ENCODE measurements at regions not wholly inside any gene's neighbourhood (a gene's known extent, or its start where the extent isn't known, plus 50 kb on each side); places are given as distances from the start of the nearest gene placed in this dataset.
"Not testable (repeated sequence)": the region's sequence is repeated elsewhere in the genome, so short reads cannot be mapped to it uniquely, and the experiment has no call there.

DNA sequence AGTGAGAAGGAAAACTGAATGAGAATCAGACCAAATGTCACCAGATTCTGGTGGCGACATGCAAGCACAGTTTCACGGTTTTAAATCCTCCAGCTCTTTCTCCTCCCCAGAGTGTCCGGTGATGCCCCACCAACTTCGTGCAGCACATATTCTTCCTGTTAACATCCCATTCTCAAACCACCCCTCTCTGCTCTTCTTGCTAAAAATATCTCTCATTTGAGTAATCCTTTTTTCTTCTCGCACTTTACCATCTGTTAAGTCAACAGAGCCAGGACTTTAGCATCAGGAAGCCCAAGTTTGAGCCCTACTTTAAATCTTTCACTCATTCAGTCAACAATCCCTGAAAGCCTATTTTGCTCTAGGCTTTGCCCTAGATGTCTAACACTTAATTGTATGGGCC is 68.2 kb upstream of the VGLL4 start:
- no peak for DNase-seq

- no peak for DNase-seq
These were observed 66.1 kb upstream of the VGLL4 start for GRCh38 chr3:11709782-11710181.

- DNase-seq = not testable (repeated sequence)
These were observed 63.4 kb upstream of the VGLL4 start for GRCh38 chr3:11707084-11707483.

DNA sequence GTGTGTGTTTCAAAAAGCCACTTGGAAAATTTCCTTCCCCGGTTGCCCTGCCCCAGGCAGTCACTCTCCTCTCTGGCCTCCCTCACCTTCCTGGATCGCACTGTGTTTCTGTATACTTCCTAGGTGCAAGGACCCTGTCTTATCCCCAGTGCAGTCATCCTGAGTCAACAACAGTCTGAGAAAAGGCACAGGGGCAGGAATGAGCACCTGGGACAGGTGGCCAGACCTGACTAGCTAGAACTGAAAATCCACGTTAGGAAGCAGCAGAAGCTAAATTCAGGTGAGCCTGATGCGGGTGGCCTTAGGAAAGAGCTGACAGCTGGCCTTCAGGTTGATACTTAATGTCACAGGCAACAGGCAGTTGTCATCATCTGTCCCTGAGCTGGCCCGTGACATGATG is 62.9 kb upstream of the VGLL4 start:
- no peak for DNase-seq

DNA sequence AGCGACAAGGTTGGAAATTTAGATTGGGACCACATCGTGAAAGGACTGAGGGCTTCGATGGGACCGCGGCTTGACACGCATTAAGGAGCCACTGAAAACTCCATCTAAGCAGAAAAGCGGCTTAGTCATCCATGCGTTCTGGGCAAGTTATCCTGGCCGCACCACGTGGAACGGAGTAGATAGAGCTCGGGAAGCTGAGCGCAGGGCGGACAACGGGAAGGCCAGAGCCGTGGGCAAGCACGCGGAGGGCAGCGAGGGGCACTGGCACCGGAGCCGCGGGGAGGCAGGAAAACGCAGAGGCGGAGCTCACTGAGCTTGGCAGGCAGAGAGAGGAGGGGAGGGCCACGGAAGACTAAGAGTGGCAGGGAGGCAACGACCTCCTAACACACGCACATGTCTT is 61.3 kb upstream of the VGLL4 start:
- no peak for DNase-seq

GRCh38 chr3:11703146-11703545 is 59.4 kb upstream of the VGLL4 start:
- no peak for DNase-seq

DNA sequence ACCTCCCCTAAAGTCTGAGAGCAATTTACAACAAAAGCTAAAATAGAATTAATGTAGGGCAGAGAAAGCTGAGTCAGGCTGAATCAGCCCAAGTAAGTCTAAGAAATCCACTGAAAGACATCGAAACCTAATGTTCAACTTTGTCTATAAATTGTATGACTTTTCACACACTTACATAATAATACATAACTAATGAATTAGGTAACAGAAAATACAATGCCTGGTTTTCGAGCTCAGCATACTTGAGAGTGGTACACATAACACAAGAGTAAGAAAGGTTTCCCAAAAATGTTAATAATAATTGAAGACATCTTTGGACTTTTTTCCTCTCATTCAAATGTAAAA is 55.3 kb upstream of the VGLL4 start:
- DNase-seq = no peak

DNA sequence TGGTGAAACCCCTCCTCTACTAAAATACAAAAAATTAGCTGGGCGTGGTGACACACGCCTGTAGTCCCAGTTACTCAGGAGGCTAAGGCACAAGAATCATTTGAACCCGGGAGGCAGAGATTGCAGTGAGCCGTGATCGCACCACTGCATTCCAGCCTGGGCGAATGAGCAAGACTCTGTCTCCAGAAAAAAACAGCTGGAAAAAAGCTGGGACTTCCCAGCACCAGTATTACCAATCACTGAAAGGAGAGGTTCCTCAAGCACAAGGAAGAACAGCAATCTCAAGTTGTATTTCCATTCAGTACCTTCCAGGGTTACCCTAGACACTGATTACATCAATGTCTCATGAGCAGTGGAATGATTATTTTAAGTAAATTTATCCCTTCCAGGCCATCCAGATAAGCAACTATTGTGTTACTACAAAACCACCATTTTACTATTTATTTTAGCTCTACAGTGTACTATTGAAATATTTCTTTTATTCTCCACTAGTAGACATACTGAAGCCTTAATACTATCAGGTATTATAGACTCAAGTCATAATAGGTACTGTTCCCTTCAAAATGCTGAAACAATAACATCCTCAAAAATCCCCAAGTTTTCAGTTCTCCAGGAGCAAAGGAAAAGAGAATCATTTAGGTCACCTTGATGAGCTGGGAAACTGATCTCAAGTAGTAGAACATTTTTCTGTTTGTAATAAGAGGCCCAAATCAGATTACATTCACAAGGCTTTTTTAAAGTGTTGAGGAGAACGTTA is 54.8 kb upstream of the VGLL4 start:
- no peak for DNase-seq

GRCh38 chr3:11697701-11698100 is 54.0 kb upstream of the VGLL4 start:
- DNase-seq = no peak

- no peak for DNase-seq
These were observed 52.3 kb upstream of the VGLL4 start for GRCh38 chr3:11696054-11696453.
